GM18508 (cell line): ENCODE measurements at regions not wholly inside any gene's neighbourhood (a gene's known extent, or its start where the extent isn't known, plus 50 kb on each side); places are given as distances from the start of the nearest gene placed in this dataset.

Source experiments
- ATAC-seq: cut with Tn5 transposase; IDR thresholded peaks from one replicate; pipeline ENCODE4 v1.9.1; 2021; ENCODE audit warnings: moderate number of reproducible peaks; ENCODE audit not compliant: insufficient read depth, unreplicated experiment

GRCh38 chr22:48049116-48049515 is 1286.7 kb downstream of the TBC1D22A start:
- ATAC-seq, result no peak

GRCh38 chr22:48047722-48048500 is 1285.5 kb downstream of the TBC1D22A start:
- no peak for ATAC-seq

DNA sequence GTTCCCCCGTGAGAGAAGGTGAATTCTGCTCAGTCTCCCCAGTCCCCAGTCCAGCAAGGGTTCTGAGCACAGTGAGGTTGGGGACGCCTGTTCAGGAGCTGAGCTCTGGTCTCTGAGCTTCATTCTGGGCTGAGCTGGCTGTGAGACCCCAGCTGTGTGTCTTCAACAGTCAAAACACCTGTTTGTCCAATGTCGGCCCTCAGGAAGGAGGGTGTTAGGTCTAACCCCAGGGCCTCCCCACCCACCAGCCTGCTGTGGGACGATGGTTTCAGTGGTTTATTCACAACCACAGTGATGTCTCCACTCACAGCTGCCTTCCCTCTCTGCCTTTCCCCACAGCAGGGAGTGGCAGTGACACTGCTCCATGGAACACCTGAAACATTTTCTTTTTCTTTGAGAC is 1282.9 kb downstream of the TBC1D22A start:
- peak; percentile 58 for ATAC-seq

DNA sequence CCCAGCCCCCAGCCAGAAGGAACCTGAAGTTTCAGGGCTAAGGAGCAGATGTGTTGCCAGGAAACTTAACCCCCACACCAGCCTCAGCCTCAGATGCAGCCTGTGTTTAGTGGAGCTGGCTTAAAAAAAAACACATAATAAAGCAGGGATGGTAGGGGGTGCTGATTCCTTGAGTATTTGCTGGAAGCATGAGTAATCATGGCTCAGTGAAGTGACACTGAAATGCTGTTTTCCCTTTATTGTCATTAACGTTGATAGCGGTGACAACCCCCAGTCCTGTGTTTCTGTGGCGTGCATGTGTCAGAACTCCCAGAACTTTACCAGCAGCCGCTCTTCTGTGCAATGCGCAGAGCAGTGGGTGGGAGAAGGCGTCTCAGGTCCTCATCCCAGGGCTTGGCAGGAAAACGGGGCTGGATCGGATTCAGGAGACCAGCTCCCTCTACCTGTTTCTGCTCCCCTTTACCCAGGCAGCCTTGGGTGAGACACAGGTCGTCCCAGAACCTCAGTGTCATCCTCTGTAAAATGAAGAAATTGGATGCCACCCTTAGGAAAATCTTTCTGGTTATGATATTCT is 1282.1 kb downstream of the TBC1D22A start:
- no peak for ATAC-seq

GRCh38 chr22:48043581-48043980 is 1281.1 kb downstream of the TBC1D22A start:
- ATAC-seq, result no peak

GRCh38 chr22:48042621-48043395 is 1280.4 kb downstream of the TBC1D22A start:
- ATAC-seq, result no peak

DNA sequence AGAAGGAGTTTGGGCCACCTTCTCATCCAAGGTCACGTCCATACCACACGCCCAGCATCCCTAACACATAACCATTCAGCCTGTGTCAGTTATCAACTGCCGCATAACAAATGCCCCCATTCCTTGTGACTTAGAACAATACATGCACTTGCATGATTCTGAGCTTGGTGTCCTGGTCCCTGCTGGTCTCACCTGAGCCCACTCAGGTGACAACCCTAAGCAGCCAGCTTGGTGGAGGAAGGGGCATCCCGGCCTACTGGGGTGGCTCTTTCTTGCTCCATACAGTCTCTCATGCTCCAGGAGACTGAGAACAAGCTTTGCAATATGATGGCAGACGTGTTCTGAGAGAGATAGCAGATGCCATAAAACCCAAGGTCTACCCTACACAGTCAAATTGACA is 1276.9 kb downstream of the TBC1D22A start:
- ATAC-seq, result no peak

DNA sequence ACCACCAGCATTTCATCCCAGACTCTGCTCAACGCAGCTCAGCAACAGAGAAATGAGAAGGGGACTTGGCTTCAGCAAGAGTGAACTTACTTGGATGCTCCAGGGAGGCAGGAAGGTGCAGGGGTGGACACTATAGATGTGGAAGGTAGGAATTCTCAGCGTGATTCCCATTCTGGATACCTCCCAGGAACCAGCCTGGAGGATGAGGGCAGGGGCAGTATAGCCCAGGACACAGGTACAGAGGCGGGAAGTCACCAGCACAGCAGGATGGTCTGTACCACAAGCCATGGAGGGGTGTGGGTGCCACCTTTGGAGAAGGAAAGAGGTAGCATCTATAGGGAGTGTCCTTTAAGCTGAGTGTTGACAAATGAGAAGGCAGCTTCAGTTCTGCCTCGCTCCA is 1275.2 kb downstream of the TBC1D22A start:
- no peak for ATAC-seq

- no peak for ATAC-seq
These were observed 1273.4 kb downstream of the TBC1D22A start for GRCh38 chr22:48035897-48036296.

DNA sequence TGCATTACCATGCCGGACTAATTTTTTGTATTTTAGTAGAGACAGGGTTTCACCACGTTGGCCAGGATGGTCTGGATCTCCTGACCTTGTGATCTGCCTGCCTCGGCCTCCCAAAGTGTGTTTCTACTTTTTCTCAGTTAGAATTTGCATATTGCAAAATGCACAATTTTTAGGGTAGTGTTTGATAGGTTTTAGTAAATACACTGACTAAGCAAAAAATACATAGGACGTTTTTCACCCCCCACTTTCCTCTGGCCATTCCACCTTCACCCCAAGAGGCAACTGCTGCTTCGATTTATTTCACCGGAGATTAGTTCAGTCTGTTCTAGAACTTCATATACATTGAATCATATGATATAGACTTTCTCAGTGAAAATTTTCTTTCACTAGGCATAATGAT is 1269.1 kb downstream of the TBC1D22A start:
- ATAC-seq, result no peak

- ATAC-seq, result no peak
These were observed 1262.6 kb downstream of the TBC1D22A start for GRCh38 chr22:48025096-48025495.

DNA sequence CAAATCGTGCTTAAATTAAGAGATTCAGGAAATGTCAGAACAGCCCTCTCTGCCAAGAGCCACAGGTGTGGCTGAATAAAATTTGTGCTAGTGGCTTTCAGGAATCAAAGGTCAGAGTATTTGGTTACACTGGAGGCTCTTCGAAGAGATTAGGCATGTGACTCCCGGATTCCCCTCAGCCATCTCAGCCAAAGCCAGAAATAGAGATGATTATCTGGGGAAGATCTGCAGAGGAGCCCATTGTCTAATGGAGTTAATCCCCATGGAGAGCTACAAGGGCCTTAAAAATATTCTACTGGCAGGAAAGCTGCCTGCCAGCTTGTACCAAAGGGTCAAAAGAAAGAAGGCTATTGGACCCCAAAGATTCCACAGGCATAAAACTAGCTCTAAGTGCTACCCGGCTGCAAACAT is 1259.5 kb downstream of the TBC1D22A start:
- no peak for ATAC-seq

- ATAC-seq, result no peak
These were observed 1255.9 kb downstream of the TBC1D22A start for GRCh38 chr22:48018346-48018745.

GRCh38 chr22:48015701-48016100 is 1253.3 kb downstream of the TBC1D22A start:
- no peak for ATAC-seq

DNA sequence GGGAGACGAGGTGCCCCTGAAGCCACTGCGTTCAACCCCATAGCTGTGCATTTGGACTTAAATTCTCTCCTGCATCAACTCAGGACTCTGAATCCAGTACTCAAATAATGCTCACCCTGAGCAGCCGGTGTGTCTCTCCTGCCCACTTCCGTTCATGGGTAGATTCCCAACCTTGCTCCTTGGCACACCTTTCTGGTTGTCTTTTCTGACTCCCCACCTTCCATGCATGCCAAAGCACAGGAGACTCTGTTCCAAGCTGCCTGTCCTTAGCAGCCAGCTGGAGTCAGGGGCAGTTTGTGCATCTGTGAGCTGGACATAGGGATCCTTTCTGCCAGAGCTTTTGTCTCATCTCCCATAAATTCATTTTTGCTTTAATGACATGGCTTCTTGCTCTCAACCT is 1242.5 kb downstream of the TBC1D22A start:
- ATAC-seq, result no peak

GRCh38 chr22:48004038-48004437 is 1241.6 kb downstream of the TBC1D22A start:
- no peak for ATAC-seq

GRCh38 chr22:48001101-48001500 is 1238.7 kb downstream of the TBC1D22A start:
- no peak for ATAC-seq

DNA sequence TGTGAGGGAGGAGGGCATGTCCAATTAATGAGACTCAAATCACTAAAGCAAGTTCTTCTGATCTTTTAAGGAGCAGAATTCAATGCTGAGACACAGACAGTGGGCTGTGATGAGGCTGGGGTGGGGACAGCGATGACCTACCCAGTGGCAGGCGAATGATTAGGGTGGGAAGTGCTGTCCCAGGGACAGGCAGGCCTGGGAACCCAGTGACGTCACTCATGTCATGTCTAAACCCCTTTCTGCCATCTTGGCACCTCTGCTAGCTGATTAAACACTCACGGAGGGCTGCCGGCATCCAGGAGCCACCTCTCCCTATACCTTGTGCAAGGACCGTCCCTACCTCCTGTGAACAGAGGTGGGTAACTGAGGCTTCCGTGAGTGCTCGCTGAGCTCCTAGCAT is 1235.2 kb downstream of the TBC1D22A start:
- ATAC-seq, result no peak

- ATAC-seq, result no peak
These were observed 1234.7 kb downstream of the TBC1D22A start for GRCh38 chr22:47997052-47997590.

DNA sequence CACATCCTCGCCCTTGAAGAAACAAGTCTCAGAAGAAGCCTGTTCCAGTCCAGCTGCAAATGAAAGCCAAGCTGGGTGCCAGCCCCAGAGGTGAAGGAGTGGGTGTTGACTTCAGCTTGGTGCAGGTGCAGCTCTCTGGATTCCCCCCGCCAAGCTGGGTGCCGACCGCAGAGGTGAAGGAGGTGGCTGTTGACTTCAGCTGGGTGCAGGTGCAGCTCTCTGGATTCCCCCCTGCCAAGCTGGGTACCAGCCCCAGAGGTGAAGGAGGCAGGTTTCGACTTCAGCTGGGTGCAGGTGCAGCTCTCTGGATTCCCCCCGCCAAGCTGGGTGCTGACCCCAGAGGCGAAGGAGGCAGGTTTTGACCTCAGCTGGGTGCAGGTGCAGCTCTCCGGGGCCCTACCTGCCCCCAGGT is 1234.0 kb downstream of the TBC1D22A start:
- ATAC-seq, result no peak

DNA sequence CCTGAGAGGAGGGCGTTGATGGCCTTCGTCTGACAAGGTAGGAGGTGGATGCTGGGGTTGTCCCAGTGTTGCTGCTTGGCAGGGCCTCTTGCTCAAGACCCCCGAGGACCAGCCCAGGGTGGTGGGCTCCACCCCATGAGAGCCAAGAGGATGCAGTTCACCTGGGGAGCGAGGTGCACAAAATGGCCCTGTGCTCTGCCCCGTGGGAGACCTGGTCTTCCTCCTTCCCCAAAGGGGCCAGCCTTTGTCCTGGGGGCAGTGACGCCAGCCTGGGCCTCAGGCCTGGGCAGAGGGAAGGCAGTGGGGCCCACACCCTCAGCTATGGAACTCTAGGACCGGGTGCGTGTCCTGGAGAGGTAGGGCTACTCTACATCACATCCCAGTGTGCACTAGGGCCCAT is 1233.3 kb downstream of the TBC1D22A start:
- no peak for ATAC-seq
